GM04503 (cell line): ENCODE measurements at regions not wholly inside any gene's neighbourhood (a gene's known extent, or its start where the extent isn't known, plus 50 kb on each side); places are given as distances from the start of the nearest gene placed in this dataset.

Experiments used
- DNase-seq: peaks from one replicate; pipeline ENCODE4 v3.0.0-alpha.2; 2012; ENCODE audit warnings: low read depth

GRCh38 chr13:31441800-31442510, 242.2 kb downstream of the B3GLCT start:
- DNase-seq: no peak

- no peak for DNase-seq
These were observed 242.8 kb downstream of the B3GLCT start for GRCh38 chr13:31442571-31442970.

GRCh38 chr13:31444266-31444856, 244.6 kb downstream of the B3GLCT start:
- DNase-seq: no peak

- no peak for DNase-seq
These were observed 252.8 kb downstream of the B3GLCT start for GRCh38 chr13:31452525-31452924.

GRCh38 chr13:31455581-31455980, 255.8 kb downstream of the B3GLCT start:
- DNase-seq: no peak

GRCh38 chr13:31456056-31456455, 256.3 kb downstream of the B3GLCT start:
- no peak for DNase-seq

- DNase-seq: no peak
These were observed 260.3 kb downstream of the B3GLCT start for GRCh38 chr13:31460061-31460460.

GRCh38 chr13:31461923-31462322, 262.1 kb downstream of the B3GLCT start:
- no peak for DNase-seq

- no peak for DNase-seq
These were observed 263.0 kb downstream of the B3GLCT start for GRCh38 chr13:31462766-31463165.

- DNase-seq: no peak
These were observed 268.5 kb downstream of the B3GLCT start for GRCh38 chr13:31468114-31468902.

GRCh38 chr13:31469377-31469776, 269.6 kb downstream of the B3GLCT start:
- DNase-seq: no peak

GRCh38 chr13:31476266-31476665, 263.1 kb upstream of the RXFP2 start:
- peak; percentile 19 for DNase-seq

GRCh38 chr13:31476753-31477152, 262.6 kb upstream of the RXFP2 start:
- no peak for DNase-seq

GRCh38 chr13:31477961-31478360, 261.4 kb upstream of the RXFP2 start:
- peak; percentile 44 for DNase-seq

GRCh38 chr13:31485183-31485582, 254.1 kb upstream of the RXFP2 start:
- DNase-seq: no peak

- no peak for DNase-seq
These were observed 253.7 kb upstream of the RXFP2 start for GRCh38 chr13:31485651-31486051.

- DNase-seq: no peak
These were observed 244.0 kb upstream of the RXFP2 start for GRCh38 chr13:31495336-31495735.

GRCh38 chr13:31499274-31499673, 240.1 kb upstream of the RXFP2 start:
- no peak for DNase-seq

GRCh38 chr13:31503626-31504025, 235.7 kb upstream of the RXFP2 start:
- no peak for DNase-seq

- DNase-seq: no peak
These were observed 234.4 kb upstream of the RXFP2 start for GRCh38 chr13:31504918-31505317.

GRCh38 chr13:31512331-31512730, 227.0 kb upstream of the RXFP2 start:
- DNase-seq: no peak

GRCh38 chr13:31514932-31515331, 224.4 kb upstream of the RXFP2 start:
- DNase-seq: no peak

- no peak for DNase-seq
These were observed 223.9 kb upstream of the RXFP2 start for GRCh38 chr13:31515427-31515826.
